Femur (tissue), 1 donor: ENCODE measurements at regions not wholly inside any gene's neighbourhood (a gene's known extent, or its start where the extent isn't known, plus 50 kb on each side); places are given as distances from the start of the nearest gene placed in this dataset.
"Not testable (repeated sequence)": the region's sequence is repeated elsewhere in the genome, so short reads cannot be mapped to it uniquely, and the experiment has no call there.

Source experiments
- DNase-seq: peaks from one replicate; pipeline ENCODE4 v3.0.0-alpha.2; 2017

DNA sequence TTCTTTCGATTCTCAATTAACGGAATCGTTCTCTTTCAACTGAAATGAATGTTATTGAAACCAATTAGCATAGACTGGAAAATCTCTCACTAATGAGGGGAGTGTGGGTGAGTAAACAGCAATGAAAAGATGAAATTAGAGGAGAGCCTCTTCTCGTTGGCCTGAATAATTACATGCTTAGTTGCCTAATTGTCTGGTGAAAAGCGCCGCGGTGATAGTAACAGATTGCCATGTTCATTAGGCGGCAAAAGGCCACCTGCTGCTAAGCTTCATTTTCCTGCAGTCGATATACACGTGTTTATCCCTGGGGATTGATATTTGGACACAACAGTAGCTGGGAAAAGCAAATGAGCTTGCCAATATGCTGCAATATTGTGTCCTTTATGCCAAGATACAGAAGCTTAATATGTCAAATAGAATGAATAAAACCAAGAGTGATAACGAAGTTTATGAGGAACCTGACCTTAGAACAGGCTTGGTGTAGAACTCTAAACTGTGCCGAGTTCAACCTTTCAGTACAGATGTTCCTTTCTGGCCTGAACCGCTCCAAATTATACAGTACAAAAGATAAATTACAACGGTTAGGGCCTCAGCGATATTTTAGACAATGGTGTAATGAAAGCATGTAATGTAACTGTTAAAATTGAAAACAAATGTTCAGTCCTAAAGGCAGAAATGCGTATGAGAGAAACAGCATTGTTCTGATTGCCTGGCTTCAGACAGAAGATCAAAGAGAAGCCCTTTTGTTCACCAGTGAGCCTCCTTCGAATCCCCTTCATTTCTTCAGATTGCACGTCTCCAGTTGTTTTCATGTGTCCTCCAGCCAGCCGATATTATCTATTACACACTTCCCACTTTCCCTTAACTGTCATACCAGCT, 185.2 kb downstream of the SHOX2 start:
- DNase-seq, result no peak

DNA sequence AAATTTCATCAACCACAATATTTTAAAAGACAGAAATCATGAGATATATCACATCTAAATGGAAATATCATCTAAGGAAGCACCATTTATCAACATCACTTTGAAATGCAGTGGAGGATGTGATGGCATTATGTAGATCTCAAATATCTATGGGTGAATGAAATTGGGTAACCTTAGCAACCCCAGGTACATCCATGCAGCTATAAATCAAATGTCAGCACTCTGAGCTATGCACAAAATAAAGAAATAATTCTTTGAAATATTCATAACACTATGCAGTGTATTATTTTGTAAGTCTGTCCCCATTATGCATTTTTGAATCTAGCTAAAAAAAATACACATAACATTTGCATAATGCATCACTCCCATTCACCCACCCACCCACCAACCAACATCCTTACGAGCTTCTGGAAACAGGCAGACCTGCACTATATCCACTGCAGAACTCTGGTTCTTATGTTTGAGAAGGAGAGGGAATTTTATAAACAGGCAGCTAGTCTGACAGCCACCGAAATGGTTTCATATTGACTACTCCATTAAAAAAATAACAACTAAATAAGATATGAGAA, 186.8 kb downstream of the SHOX2 start:
- no peak for DNase-seq

DNA sequence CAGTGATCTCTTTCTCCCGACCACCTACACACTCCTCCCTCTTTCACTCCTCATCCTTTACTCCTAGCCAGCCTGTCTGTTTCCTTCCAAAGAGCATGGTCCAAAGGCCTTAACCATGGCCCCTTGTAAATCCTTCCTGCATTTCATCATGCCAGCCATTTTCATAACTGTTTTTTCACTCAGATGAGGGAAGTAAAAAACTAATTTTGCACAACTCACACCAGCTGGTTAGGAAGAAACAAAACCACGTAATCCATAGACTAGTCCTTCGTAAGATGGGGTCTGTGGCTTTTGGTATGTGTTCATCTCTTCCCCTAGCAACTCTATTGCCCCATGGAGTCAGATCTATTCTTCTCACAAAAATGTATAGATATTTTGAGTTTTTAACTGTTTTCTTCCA, 187.8 kb downstream of the SHOX2 start:
- DNase-seq, result no peak

DNA sequence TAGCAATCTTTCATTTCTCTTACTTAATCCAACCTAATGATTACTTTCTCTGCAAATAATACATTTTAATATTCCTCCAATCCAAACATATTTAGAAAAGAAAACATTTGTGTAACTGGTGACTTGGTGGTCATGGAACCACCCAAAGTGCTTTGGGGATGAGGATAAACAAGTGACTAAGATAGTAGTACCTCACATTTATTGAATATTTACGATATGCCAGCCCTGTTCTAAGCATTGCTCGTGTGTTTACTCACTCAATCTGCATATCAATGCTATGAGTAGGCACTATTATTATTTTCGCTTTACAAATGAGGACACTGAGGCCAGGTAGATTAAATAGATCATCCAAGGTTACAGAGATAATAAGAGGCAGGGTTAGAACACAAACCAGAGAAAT, 189.5 kb downstream of the SHOX2 start:
- DNase-seq, result no peak

DNA sequence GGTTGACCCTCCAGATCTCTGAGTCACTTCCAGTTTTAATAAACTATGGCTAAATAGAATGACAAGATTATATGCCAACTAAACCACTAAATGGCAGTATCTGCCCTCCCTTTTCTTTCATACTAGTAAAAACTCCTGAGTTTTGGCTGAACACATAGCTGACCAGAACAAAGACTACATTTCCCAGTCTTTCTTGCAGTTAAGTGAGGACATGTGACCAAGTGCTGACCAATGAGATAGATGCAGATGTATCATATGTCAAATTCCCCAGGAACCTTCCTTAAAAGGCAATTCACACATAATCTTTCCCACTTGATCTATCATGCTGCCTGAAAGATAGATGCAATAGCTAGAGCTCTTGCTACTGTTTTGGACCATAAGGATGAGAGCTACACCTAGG, 191.3 kb downstream of the SHOX2 start:
- no peak for DNase-seq

DNA sequence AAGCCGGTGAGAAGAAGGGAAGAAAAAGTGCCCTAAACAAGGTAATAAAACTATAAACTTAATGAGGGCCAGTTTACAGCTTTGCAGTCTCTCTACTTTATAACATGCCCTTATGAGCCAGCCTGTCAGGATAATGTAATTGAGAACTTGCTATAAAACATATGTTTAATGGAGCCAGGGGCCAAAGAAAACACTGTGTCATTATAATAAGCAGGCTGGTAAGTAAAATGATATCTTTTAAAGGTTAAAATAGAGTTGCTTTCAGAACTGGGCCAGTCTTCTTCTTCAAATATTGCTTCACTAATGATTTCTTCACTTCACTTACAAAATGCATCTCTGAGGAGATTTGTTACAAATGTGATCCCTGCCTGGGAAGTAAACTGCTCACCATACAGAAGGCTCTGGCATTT, 192.5 kb downstream of the SHOX2 start:
- DNase-seq, result no peak

DNA sequence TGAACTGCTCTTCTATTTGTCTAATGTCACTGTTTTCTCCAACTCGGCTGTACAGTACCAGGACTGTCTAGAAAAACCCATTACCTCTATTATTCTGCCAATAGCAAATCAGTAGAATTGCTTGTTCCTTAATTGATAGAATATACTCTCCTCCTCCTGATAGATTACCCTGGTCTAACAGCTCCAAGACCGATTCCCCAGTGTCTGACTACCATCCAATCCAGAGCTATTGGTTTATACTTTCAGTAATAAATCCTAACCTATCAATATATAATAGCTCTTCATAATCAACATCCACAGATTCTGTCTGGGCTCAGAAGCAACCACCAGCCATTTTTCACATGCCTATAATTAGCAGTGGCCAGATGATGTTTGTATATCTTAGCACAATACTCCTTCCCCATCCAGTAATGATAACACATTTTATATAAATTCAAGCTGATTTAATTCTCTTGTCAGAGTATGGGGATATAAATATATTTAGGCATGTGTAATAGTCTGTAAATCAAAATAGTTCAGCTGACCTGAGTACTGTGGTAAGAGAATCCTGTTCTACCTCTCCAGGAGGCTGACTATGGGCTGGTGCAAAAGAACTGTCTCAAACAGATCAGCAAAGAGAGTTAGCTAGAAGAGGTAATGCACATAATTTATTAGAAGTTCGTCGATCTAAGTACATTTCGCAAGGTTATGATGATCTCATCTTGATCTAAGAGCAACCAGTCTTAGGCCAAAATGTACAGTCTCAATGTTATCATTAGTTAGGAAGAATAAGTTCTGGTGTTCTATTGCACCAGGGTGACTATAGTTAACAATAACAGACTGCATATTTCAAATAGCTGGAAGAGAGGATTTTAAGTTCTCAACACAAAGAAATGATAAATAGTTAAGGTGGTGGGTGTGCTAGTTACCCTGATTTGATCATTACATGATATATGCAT, 193.4 kb downstream of the SHOX2 start:
- DNase-seq, result no peak

DNA sequence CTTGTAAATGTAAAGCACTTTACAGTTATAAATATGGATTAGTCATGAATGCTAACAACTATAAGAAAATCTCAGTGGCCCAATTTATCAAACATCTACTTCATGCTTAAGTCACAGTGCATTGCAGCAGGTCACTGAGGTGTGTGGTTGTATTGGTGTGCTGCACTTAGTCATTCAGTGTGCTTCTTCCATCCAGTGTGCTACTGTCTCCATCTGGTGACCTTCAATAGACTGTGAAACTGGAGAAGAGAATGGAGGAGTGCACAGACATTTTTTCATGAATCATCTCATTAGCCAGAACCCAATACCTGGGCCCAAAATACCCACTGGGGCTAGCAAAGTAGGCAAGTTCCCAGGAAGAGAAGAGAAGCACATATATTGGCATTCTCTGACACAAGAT, 199.6 kb downstream of the SHOX2 start:
- DNase-seq, result no peak

DNA sequence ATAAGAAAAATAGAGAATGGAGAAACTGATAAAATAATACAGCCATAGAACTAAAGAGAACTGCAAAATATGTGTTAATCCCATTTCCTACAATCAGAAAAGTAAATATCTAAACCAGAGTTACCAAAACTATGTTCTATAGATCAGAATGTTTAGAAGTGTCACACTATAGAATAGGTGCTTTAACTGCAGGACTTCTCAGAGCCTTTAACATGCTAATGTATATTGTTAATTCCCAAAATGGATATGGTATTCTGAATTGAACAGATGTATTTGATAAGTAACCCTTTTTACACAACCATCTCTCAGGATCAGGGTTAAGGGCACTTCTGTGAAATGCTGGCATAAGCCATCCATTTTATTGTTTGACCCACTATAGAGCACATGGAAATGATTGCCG, 200.3 kb downstream of the SHOX2 start:
- no peak for DNase-seq

DNA sequence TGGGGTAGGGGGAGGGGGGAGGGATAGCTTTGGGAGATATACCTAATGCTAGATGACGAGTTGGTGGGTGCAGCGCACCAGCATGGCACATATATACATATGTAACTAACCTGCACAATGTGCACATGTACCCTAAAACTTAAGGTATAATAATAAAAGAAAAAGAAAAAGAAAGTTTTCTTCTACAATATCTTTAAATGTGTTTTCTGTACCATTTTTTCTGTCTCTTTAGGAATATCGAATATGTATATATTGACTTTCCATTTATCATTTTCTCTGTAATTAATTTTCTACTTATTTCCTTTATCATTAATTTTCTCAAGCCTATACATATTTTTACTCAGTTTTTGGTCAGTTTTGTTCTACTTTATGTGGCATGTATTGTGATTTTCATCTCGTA, 203.5 kb downstream of the SHOX2 start:
- DNase-seq, result not testable (repeated sequence)

DNA sequence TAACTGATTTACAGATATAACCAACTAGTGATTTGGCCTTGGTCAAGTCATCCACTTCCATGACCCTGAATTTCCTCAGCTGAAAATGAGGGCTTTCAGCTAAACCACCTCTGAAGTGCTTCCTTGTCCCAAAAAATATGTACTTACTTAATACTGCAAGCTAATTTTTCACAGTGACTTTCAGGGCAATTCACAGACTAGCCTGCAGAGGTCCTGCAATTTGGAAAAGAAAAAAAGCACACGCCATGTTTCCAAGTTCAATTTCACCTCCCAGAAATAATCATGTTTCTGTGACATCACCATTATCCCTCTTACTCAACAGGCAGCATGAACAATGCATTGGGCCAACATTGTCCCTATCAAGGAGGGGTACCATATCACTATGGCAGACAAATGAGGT, 218.2 kb downstream of the SHOX2 start:
- no peak for DNase-seq

DNA sequence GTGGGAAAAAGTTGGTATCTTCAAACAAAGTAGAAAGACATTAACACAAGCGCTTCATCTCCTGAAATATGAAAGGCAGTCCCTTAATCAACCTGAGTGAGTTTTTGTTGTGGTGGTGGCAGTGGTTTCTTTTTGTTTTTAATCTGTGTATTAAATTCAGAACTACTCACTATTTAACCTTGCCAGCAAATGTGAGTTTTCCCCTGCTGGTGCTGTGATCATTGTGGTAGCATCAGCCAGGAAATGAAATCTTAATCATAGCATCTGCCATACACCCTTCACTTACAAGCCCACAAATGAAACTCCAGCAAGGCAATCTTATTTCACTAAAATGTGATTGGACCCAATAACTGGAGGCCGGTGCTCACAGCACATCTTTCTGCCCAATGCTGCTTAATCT, 229.7 kb downstream of the SHOX2 start:
- no peak for DNase-seq

DNA sequence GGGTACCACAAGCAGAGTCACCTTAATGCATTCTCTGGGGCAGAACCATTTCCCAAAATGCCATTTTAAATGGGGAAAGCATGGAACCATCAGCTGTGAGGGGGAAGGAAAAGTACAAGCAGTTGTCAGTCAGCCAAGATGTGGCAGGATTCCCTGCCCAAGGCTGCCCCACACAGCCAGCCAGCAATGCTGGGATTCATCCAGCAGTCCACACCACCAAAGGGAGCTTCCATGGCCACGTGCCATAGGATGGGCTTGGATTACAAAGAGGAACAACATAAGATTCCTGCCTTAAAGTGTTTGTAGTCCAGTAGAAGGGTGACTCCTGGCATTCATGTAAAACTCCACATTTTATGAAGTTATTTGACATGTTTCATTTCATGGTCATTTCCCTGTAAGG, 233.3 kb downstream of the SHOX2 start:
- peak; percentile 68 for DNase-seq

DNA sequence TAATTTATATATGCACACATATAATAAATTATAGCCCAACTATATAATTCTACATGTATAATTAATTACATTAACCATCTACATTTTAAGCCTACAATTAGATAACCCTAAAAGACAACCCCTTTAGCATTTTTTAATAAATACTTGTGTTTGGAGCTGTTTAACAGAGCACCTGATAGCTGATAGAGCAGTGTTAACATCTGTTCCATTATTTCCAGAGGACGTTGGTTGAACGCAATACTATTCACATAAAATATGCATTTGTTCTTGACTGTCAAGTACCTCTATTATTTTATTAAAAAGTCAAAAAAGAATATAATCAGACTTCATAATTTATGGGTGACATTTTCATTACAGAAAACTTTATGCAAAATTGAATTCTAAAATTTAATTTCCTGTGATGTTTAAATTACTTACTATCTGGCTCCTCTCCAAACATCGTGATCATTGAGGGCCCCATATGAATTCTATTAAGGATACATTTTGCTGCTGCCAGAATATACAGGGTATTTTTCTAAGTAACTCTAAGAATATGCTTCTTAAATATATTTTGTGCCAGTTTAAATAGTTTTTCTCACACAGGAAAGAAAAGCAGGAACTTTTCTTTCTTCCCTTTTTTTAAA, 234.3 kb downstream of the SHOX2 start:
- no peak for DNase-seq

DNA sequence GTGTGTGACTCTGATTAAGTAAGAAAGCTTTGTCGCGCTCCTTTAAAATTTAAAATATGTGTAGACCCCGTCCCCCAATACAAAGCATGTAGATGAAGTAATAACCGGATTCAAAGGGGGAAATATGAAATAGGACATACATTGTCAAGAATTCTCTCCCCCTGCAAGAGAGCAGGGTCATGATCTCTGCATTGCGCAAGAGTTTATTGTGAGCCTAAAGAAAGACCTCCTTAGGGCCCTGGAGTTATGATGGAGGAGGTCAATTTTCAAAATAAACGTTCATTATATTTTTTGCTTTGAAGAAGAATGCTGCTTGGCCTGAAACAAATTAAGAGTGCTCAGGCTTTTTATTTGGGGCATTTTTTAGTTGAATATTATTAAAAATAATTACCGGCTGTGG, 235.0 kb downstream of the SHOX2 start:
- DNase-seq, result no peak

DNA sequence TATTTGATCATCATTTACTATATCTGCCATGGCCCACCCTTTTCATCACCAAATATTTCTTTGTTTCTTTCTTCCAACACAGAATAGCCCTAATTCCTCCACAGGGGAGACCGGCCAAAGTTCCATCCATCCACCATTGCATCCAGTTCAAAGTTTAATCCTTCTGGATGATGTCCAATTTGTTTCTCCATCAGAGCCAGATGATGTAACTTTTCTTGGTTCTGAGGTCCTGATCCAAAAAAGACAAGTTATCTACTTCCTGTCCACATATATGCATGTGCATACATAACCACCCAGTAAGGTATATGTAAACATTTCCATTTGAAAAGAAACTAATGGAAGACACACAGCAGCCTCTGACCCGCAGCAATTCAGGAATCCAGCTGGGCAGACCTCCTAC, 237.3 kb downstream of the SHOX2 start:
- peak; percentile 31 for DNase-seq

DNA sequence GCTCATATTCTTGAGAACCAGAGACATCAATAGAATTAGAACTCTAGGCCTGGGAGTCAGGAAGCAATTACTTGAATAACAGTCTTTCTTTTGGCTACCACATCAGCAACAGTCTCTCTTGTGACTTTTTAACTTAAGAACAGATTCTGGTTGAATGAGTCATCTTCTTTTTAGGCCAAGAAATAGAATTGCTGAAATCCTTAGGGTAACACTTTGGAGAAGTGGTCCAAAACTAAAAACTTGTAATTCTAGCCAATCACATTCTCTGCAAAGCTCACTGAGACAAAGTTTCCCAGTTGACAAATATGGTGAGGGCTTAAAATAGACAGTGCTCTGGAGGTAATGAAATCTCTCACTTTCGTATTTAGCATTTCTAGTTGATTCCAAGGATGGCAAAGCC, 238.0 kb downstream of the SHOX2 start:
- DNase-seq, result no peak

DNA sequence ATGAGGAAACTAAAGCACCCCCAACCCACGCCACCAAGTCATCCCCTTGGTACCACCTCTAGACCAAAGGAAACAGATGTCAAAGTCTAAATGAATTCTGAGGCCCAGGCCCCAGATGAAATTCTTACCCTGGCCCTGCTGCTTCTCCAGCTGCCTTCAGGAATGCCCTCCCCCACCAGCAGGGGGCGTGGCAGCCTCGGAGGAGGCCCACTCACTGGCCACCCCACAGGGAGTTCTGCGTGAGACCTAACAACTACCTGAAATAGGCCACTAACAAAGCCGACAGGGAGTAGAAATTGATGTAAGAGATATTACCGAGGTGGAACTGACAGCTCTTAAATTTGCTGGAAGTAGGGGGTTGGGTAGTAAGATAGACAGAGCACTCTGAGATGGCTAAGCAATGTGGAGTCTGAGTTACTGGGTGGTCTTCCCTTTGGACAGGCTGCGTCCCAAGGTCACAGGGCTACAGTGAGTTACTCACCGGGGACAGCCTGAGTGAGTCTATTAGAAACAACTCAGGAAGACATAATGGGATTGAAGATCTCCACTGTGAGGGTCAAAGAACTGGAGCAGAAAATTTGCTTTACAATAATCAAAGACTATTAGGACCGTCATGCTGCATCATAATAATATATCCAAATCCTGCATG, 240.7 kb downstream of the SHOX2 start:
- no peak for DNase-seq

DNA sequence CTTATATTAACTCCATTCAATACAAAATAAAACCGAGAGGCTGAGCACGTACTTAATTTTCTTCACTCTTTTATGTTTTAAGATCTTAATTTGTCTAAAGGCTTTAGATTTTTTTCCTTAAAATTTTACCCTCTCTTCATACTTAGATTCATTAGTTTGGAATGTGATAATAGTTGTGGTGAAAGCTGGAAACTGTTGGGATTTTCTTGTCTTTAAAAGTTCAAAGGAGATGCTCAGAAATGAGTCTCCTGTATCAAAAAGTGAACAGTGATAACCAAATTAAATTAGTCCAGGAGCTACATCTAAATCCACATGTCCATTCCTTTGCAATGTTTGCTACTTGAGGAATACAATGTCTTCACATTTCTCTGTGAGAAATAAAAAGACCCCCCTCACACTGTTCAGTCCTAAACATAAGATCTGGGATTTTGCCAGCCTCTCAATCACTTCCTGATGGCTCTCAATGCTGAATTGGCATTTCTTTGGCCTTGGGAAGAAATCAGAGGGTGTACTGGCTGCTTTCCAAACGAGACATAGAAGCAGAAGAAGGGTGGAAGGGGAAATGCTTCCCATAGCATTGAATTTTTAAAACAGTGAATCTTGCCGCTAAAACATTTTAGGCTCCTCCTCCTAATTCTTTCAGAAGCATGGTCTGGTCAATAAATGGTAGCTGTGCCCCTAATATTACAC, 245.0 kb downstream of the SHOX2 start:
- no peak for DNase-seq

DNA sequence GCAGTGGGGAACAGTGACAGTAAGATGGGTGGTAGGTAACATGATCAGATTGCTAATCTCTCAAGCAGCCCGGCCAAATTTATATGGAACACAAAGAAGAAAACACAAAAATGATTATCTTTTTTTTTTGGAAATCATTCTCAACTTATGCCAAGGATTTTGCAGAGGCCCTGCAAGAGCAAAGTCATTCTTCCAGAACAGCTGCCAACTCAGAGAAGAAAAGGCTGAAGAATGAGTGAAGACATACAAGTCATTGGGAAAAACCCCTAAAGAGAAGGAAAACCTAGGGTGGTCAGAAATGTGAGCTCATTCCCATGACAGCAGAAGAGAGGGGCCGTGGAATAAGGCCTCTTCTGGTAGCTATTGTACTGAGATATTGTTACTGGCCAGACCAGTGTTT, 246.7 kb downstream of the SHOX2 start:
- DNase-seq, result no peak

DNA sequence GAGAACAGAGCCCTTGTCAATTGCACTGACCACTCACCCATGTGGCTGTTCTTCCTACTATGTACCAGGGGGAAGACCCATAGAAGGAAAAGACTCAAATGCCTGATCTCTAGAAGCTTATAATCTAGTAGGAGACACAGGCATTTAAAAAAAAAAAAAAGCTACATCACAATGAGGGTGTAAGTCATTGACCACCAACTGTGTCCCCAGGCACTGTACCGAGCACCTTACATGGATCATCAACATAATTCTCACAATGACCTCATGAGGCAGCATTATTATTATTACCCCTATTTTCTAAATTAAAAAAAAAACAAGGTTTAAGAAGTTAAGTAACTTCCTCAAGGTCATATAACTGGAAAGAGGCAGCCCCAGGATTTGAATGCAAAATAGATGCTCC, 247.4 kb downstream of the SHOX2 start:
- DNase-seq, result no peak

DNA sequence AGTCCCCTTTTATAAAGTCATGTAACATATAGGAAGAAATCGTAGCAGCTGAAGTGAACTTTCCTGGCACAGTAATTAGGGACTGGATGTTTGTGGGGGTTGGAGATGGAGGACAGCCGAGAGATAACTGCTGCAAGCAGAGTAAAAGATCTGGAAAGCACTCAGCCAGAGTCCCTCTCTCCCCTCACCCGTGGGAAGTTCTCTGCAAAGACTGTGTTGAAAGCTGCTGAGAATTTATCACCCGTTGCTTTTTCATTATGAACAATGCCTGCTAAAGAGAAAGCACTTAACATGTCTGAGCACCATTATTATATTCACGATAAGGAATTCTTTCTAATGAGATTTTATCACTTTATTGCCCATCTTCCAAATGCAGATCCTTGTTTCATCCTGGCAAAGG, 248.8 kb downstream of the SHOX2 start:
- DNase-seq, result peak; percentile 45
